Body of pancreas (tissue), 4 donors: ENCODE measurements at regions not wholly inside any gene's neighbourhood (a gene's known extent, or its start where the extent isn't known, plus 50 kb on each side); places are given as distances from the start of the nearest gene placed in this dataset.

Experiments
- POLR2A ChIP-seq, 3 donors: fragments of 450-650 bp; IDR thresholded peaks; one replicate each; pipeline ENCODE4 v1.6.1; 2016; ENCODE audit warnings: antibody characterized with exemption in 3 of 3, mild to moderate bottlenecking in 2 of 3
- TF ChIP-seq, protein P1 (sequence below), 7 experiments: fragments of 450-650 bp in 4 of 7; fragments of 200-600 bp in 3 of 7; sonication (generic) in 3 of 7; IDR thresholded peaks; one replicate each; pipeline ENCODE4 v1.5.1; 2016 to 2019; ENCODE audit warnings: antibody characterized with exemption in 7 of 7

DNA sequence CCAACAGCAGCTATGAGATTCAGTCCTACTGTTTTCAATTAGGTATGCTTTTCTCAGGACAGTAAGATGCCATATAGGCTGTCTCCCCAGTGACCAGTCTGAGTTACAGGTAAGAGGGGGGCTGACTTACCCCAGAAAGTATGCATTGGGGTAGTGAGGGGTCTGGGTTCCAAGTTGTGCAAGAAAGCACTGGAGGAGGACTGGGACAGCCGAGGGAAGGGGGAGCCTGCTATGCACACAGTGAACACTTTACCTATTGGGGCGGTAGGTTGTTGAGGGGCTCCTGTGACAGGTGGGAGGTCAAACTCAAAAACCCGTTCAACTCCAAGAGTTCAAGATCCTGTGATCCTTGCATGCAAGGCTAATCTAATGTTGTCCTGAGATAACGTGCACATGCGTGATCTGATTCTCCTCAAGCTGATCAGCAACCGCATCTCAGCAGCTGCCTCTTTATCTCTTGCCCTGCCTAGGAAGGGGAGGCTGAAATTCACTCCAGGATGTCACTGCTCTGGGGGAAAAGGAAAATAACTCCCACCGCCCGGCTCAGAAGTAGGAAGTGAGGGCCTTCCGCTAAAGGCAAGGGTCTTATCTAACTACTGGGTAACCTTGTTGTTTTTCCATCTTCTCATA, 108.8 kb upstream of the KIT start:
- TF ChIP-seq, protein P1, sequence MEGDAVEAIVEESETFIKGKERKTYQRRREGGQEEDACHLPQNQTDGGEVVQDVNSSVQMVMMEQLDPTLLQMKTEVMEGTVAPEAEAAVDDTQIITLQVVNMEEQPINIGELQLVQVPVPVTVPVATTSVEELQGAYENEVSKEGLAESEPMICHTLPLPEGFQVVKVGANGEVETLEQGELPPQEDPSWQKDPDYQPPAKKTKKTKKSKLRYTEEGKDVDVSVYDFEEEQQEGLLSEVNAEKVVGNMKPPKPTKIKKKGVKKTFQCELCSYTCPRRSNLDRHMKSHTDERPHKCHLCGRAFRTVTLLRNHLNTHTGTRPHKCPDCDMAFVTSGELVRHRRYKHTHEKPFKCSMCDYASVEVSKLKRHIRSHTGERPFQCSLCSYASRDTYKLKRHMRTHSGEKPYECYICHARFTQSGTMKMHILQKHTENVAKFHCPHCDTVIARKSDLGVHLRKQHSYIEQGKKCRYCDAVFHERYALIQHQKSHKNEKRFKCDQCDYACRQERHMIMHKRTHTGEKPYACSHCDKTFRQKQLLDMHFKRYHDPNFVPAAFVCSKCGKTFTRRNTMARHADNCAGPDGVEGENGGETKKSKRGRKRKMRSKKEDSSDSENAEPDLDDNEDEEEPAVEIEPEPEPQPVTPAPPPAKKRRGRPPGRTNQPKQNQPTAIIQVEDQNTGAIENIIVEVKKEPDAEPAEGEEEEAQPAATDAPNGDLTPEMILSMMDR (IDR thresholded peaks at IDR 0.05): no peak
- TF ChIP-seq POLR2A (IDR thresholded peaks at IDR 0.05): no peak
